Neuronal stem cell (in vitro differentiated cells): ENCODE measurements at regions not wholly inside any gene's neighbourhood (a gene's known extent, or its start where the extent isn't known, plus 50 kb on each side); places are given as distances from the start of the nearest gene placed in this dataset.

Experiments used
- DNase-seq: peaks from one replicate; pipeline ENCODE4 v3.0.0-alpha.2; 2013; ENCODE audit warnings: low spot score
- H2AFZ ChIP-seq: one replicate; pipeline ENCODE4 v1.6.1; 2013; ENCODE audit warnings: mild to moderate bottlenecking, low read length, inconsistent platforms
- H2AK5ac ChIP-seq: 2 replicates; pipeline ENCODE4 v1.6.1; 2013; ENCODE audit warnings: low read depth, mild to moderate bottlenecking, inconsistent platforms, low read length, moderate library complexity, mixed read lengths
- H2BK120ac ChIP-seq: 2 replicates; pipeline ENCODE4 v1.6.1; 2013; ENCODE audit warnings: low read depth, mild to moderate bottlenecking, inconsistent platforms, low read length, moderate library complexity, mixed read lengths
- H2BK12ac ChIP-seq: one replicate; pipeline ENCODE4 v1.6.1; 2013; ENCODE audit warnings: low read length, inconsistent platforms
- H2BK15ac ChIP-seq: 2 replicates; pipeline ENCODE4 v1.6.1; 2013; ENCODE audit warnings: mild to moderate bottlenecking, low read length, inconsistent platforms, mixed read lengths
- H2BK5ac ChIP-seq: one replicate; pipeline ENCODE4 v1.6.1; 2013; ENCODE audit warnings: inconsistent platforms, mild to moderate bottlenecking, low read length, moderate library complexity
- H3K14ac ChIP-seq: one replicate; pipeline ENCODE4 v1.6.1; 2013; ENCODE audit warnings: low read length, inconsistent platforms
- H3K18ac ChIP-seq: 2 replicates; pipeline ENCODE4 v1.6.1; 2013; ENCODE audit warnings: low read length, inconsistent platforms
- H3K23ac ChIP-seq: 2 replicates; pipeline ENCODE4 v1.6.1; 2013; ENCODE audit warnings: low read depth, mild to moderate bottlenecking, mixed read lengths, low read length, inconsistent platforms; ENCODE audit not compliant: poor library complexity
- H3K27ac ChIP-seq: replicated peaks from 3 replicates; pipeline ENCODE4 v1.5.1; 2013; ENCODE audit warnings: low read length, inconsistent platforms
- H3K27me3 ChIP-seq, 3 experiments: 2 replicates each; pipeline ENCODE4 v1.6.1; 2013; ENCODE audit warnings: low read length in 3 of 3, mild to moderate bottlenecking in 2 of 3, inconsistent platforms in 1 of 3, low read depth in 1 of 3, mixed read lengths in 1 of 3, moderate library complexity in 1 of 3; ENCODE audit not compliant: control insufficient read depth in 3 of 3, insufficient read depth in 3 of 3
- H3K36me3 ChIP-seq, 2 donors: replicated peaks in 1 of 2; 2 replicates each; pipeline ENCODE4 v1.6.1; 2013; ENCODE audit warnings: low read length in 2 of 2; ENCODE audit not compliant: control insufficient read depth in 2 of 2, insufficient read depth in 2 of 2
- H3K4ac ChIP-seq: 2 replicates; pipeline ENCODE4 v1.6.1; 2013; ENCODE audit warnings: inconsistent platforms, mild to moderate bottlenecking, low read length, moderate library complexity
- H3K4me1 ChIP-seq, 2 donors: 1 replicate in 1 of 2; 2 replicates in 1 of 2; pipeline ENCODE4 v1.6.1; 2013; ENCODE audit warnings: low read length in 2 of 2, low read depth in 1 of 2; ENCODE audit not compliant: control insufficient read depth in 2 of 2, insufficient read depth in 1 of 2
- H3K4me2 ChIP-seq: one replicate; pipeline ENCODE4 v1.6.1; 2013; ENCODE audit warnings: mild to moderate bottlenecking, low read length, inconsistent platforms; ENCODE audit not compliant: insufficient read depth, poor library complexity, severe bottlenecking
- H3K4me3 ChIP-seq, 2 donors: 2 replicates each; pipeline ENCODE4 v1.5.1; 2013; ENCODE audit warnings: low read length in 2 of 2, mild to moderate bottlenecking in 2 of 2, inconsistent platforms in 1 of 2, moderate library complexity in 1 of 2
- H3K79me1 ChIP-seq: one replicate; pipeline ENCODE4 v1.6.1; 2013; ENCODE audit warnings: low read depth, mild to moderate bottlenecking, inconsistent platforms, low read length, moderate library complexity
- H3K9ac ChIP-seq: one replicate; pipeline ENCODE4 v1.6.1; 2013; ENCODE audit warnings: mild to moderate bottlenecking, low read depth, low read length, inconsistent platforms; ENCODE audit not compliant: poor library complexity
- H3K9me3 ChIP-seq, 2 donors: replicated peaks in 1 of 2; 2 replicates each; pipeline versions ENCODE3 to v1.6.1; 2013; ENCODE audit warnings: low read length in 2 of 2, mild to moderate bottlenecking in 2 of 2, inconsistent platforms in 1 of 2, low read depth in 1 of 2, mixed read lengths in 1 of 2, moderate library complexity in 1 of 2; ENCODE audit not compliant: control insufficient read depth in 2 of 2, insufficient read depth in 1 of 2
- H4K8ac ChIP-seq: one replicate; pipeline ENCODE4 v1.6.1; 2013; ENCODE audit warnings: low read depth, mild to moderate bottlenecking, inconsistent platforms, low read length, moderate library complexity
- H4K91ac ChIP-seq: one replicate; pipeline ENCODE4 v1.6.1; 2013; ENCODE audit warnings: low read length, low read depth, mild to moderate bottlenecking, inconsistent platforms; ENCODE audit not compliant: poor library complexity
- WGBS, 2 donors: extraction: QIAGEN DNeasy Blood & Tissue Kit; methylation state at CpG; one replicate each; pipeline ENCODE4 v1.1.7; 2013; ENCODE audit warnings: missing lambda C conversion rate in 2 of 2, mixed read lengths in 1 of 2; ENCODE audit not compliant: insufficient read length in 2 of 2, insufficient replicate concordance in 1 of 2; ENCODE audit errors: extremely low coverage in 2 of 2; 5-methylcytosine and 5-hydroxymethylcytosine counted together

DNA sequence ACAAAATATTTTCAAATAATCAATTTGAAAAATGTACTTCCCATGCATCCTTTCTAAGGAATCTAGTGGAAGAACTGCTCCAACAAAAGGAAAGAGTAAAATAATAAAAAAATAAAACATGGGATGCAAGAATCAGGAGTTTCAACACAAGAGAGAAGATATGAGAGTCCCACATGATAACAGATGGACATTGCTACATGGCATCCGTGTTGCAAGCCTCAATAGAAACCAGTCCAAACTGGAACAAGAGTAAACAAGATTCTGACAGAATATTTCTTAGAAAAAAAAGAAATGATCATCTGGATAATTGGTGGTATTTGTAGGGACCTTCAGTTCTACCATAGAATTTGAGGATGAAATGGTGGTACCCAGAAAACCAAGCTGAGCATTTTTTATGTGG is 186.8 kb downstream of the FRK start:
- H2BK5ac ChIP-seq, result no peak overlapping the region
- no peak overlapping the region for H4K8ac ChIP-seq
- H3K4me2 ChIP-seq, result no peak overlapping the region
- no peaks in the 10 kb centered on the region for H3K79me1 ChIP-seq
- no peak overlapping the region for H3K23ac ChIP-seq
- H2BK120ac ChIP-seq, result no peak overlapping the region
- no peaks in the 10 kb centered on the region for H3K27me3 ChIP-seq
- H2BK15ac ChIP-seq, result no peak overlapping the region
- no peak overlapping the region for H4K91ac ChIP-seq
- H2AFZ ChIP-seq, result no peak overlapping the region
- H3K9ac ChIP-seq, result no peak overlapping the region
- H3K9me3 ChIP-seq, result no peaks in the 10 kb centered on the region
- no peak overlapping the region for H2AK5ac ChIP-seq
- H3K4me3 ChIP-seq, result no peak overlapping the region
- WGBS, 2 donors, result no CpG with 5 or more reads among the region's 1 CpG
- no peak overlapping the region for H3K4ac ChIP-seq
- no peaks in the 10 kb centered on the region for H3K36me3 ChIP-seq
- H2BK12ac ChIP-seq, result no peak overlapping the region
- H3K27ac ChIP-seq, result no peak overlapping the region
- no peak for DNase-seq
- no peak overlapping the region for H3K14ac ChIP-seq
- no peaks in the 10 kb centered on the region for H3K4me1 ChIP-seq
- no peak overlapping the region for H3K18ac ChIP-seq

DNA sequence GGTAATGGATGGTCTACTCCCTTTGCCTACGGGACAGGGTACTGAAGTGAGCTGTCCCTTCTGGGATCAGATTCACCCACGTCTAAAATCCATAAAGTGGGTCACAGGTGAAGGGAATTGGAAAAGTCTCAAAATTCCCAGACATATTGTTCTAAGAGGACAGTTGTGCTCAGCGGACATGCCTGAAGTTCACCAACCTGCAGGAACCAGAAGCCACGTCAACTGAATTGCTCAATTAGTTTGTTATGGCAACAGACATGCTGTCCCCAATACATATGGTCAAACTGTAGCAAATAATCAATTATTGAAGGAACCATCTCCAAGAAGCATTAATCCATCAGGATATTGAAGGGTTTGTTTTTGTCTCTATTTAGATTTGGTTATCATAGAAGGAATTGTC is 190.2 kb downstream of the FRK start:
- no peaks in the 10 kb centered on the region for H3K27me3 ChIP-seq
- no peak overlapping the region for H3K4ac ChIP-seq
- H4K91ac ChIP-seq, result no peak overlapping the region
- H3K27ac ChIP-seq, result no peak overlapping the region
- no peaks in the 10 kb centered on the region for H3K36me3 ChIP-seq
- no peak overlapping the region for H4K8ac ChIP-seq
- no peak overlapping the region for H3K14ac ChIP-seq
- no peak overlapping the region for H2BK15ac ChIP-seq
- no peak overlapping the region for H2AK5ac ChIP-seq
- no peak overlapping the region for H3K4me2 ChIP-seq
- no peak for DNase-seq
- H3K18ac ChIP-seq, result no peak overlapping the region
- H3K4me1 ChIP-seq, result no peaks in the 10 kb centered on the region
- no peaks in the 10 kb centered on the region for H3K79me1 ChIP-seq
- no peak overlapping the region for H2AFZ ChIP-seq
- no peak overlapping the region for H3K23ac ChIP-seq
- H3K9me3 ChIP-seq, result no peaks in the 10 kb centered on the region
- no peak overlapping the region for H2BK5ac ChIP-seq
- no CpG with 5 or more reads among the region's 4 CpGs for WGBS, 2 donors
- H2BK12ac ChIP-seq, result no peak overlapping the region
- no peak overlapping the region for H3K4me3 ChIP-seq
- no peak overlapping the region for H2BK120ac ChIP-seq
- H3K9ac ChIP-seq, result no peak overlapping the region

DNA sequence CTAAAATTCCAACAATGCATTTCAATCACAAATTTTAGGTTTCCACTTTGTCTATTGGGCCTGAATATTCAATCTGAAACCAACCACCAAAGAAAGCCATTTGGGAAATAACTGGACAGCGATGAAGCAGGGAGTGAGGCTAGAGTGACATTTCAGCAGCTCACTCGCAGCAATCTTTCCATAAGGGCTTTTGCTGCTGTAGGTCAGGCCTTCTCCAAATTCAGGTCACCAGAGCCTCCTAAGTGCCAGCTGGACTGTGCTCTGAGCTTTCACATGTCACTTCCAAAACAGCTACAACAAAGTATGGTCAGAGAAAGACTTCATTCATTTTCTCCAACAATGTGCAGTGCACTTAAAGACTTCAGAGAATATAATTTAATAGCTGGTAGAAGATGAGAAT is 194.8 kb downstream of the FRK start:
- no peak overlapping the region for H2BK5ac ChIP-seq
- no peak overlapping the region for H3K4ac ChIP-seq
- no peak overlapping the region for H2AFZ ChIP-seq
- H3K9ac ChIP-seq, result no peak overlapping the region
- no peak overlapping the region for H2AK5ac ChIP-seq
- no peak overlapping the region for H3K27ac ChIP-seq
- H3K23ac ChIP-seq, result no peak overlapping the region
- no peak for DNase-seq
- no peaks in the 10 kb centered on the region for H3K4me1 ChIP-seq
- H3K79me1 ChIP-seq, result no peaks in the 10 kb centered on the region
- H3K36me3 ChIP-seq, result no peaks in the 10 kb centered on the region
- no peaks in the 10 kb centered on the region for H3K27me3 ChIP-seq
- H4K91ac ChIP-seq, result no peak overlapping the region
- no peak overlapping the region for H3K18ac ChIP-seq
- H3K4me3 ChIP-seq, result no peak overlapping the region
- no peak overlapping the region for H3K4me2 ChIP-seq
- no peaks in the 10 kb centered on the region for H3K9me3 ChIP-seq
- H3K14ac ChIP-seq, result no peak overlapping the region
- H2BK12ac ChIP-seq, result no peak overlapping the region
- no peak overlapping the region for H2BK120ac ChIP-seq
- no peak overlapping the region for H2BK15ac ChIP-seq
- WGBS, 2 donors, result no CpG with 5 or more reads among the region's 2 CpGs
- H4K8ac ChIP-seq, result no peak overlapping the region

DNA sequence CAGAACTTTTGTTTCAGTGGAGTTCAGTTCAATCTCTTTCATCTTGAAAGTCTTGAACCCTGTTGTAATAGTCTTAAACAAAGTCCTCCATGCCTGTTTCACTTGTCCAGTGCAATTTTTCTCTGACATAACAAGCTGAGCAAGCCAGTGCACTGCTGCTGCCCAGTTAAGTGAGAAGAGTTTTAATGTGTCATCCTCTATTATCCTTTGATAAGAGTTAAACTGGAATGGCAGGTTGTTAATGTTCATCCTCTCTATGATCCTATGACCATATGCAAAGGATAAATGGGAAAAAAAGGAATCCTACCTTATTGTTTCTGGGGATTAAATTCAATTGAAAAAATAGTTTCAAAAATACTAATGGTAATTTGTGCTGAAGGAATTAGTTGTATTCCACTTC is 197.5 kb downstream of the FRK start:
- Histone ChIP-seq H3K4me3 (no peak overlapping the region), H3K23ac (no peak overlapping the region), H3K4me2 (no peak overlapping the region), H4K91ac (no peak overlapping the region), H2BK12ac (no peak overlapping the region), H4K8ac (no peak overlapping the region), H3K4me1 (no peaks in the 10 kb centered on the region), H3K18ac (no peak overlapping the region), H3K4ac (no peak overlapping the region), H2AFZ (no peak overlapping the region), H2BK120ac (no peak overlapping the region), H3K36me3 (no peaks in the 10 kb centered on the region), H3K79me1 (no peaks in the 10 kb centered on the region), H2BK15ac (no peak overlapping the region), H3K9me3 (no peaks in the 10 kb centered on the region), H3K14ac (no peak overlapping the region), H3K9ac (no peak overlapping the region), H2AK5ac (no peak overlapping the region), H2BK5ac (no peak overlapping the region), H3K27ac (no peak overlapping the region), H3K27me3 (no peaks in the 10 kb centered on the region)
- DNase-seq, result no peak
